HG02840 (cell line): ENCODE measurements at regions not wholly inside any gene's neighbourhood (a gene's known extent, or its start where the extent isn't known, plus 50 kb on each side); places are given as distances from the start of the nearest gene placed in this dataset.
"Not testable (repeated sequence)": the region's sequence is repeated elsewhere in the genome, so short reads cannot be mapped to it uniquely, and the experiment has no call there.

ENCODE experiments used
- ATAC-seq: cut with Tn5 transposase; IDR thresholded peaks from one replicate; pipeline ENCODE4 v1.9.1; 2021; ENCODE audit warnings: mild to moderate bottlenecking, moderate library complexity, moderate number of reproducible peaks; ENCODE audit not compliant: unreplicated experiment, low FRiP score

- no peak for ATAC-seq
Measured at GRCh38 chr1:99533909-99534637, 111.8 kb upstream of the PALMD start.

- ATAC-seq, result no peak
Measured at GRCh38 chr1:99534638-99534930, 111.3 kb upstream of the PALMD start.

GRCh38 chr1:99535470-99536164, 110.3 kb upstream of the PALMD start:
- ATAC-seq, result no peak

GRCh38 chr1:99537886-99538617, 107.9 kb upstream of the PALMD start:
- no peak for ATAC-seq

- ATAC-seq, result no peak
Measured at GRCh38 chr1:99538618-99538956, 107.3 kb upstream of the PALMD start.

GRCh38 chr1:99539131-99539530, 106.8 kb upstream of the PALMD start:
- no peak for ATAC-seq

GRCh38 chr1:99540744-99541143, 105.2 kb upstream of the PALMD start:
- ATAC-seq, result no peak

- ATAC-seq, result no peak
Measured at GRCh38 chr1:99544328-99544727, 101.6 kb upstream of the PALMD start.

GRCh38 chr1:99546432-99547416, 99.2 kb upstream of the PALMD start:
- no peak for ATAC-seq

- no peak for ATAC-seq
Measured at GRCh38 chr1:99548943-99549605, 96.8 kb upstream of the PALMD start.

GRCh38 chr1:99550198-99550597, 95.7 kb upstream of the PALMD start:
- ATAC-seq, result no peak

- no peak for ATAC-seq
Measured at GRCh38 chr1:99551812-99552614, 93.9 kb upstream of the PALMD start.

- no peak for ATAC-seq
Measured at GRCh38 chr1:99553301-99553700, 92.6 kb upstream of the PALMD start.

- not testable (repeated sequence) for ATAC-seq
Measured at GRCh38 chr1:99553819-99554218, 92.1 kb upstream of the PALMD start.

- ATAC-seq, result no peak
Measured at GRCh38 chr1:99554727-99555126, 91.2 kb upstream of the PALMD start.

GRCh38 chr1:99557546-99558202, 88.2 kb upstream of the PALMD start:
- no peak for ATAC-seq

- no peak for ATAC-seq
Measured at GRCh38 chr1:99559166-99559565, 86.7 kb upstream of the PALMD start.

GRCh38 chr1:99560207-99561040, 85.5 kb upstream of the PALMD start:
- ATAC-seq, result no peak
